Activated CD4-positive, alpha-beta T cell treated with anti-CD3 and anti-CD28 coated beads for 24 hours (primary cell): ENCODE measurements at regions not wholly inside any gene's neighbourhood (a gene's known extent, or its start where the extent isn't known, plus 50 kb on each side); places are given as distances from the start of the nearest gene placed in this dataset.

Experiments
- DNase-seq, 2 donors: peaks; one replicate each; pipeline ENCODE4 v3.0.0-alpha.2; 2020; ENCODE audit warnings: low read depth in 2 of 2

DNA sequence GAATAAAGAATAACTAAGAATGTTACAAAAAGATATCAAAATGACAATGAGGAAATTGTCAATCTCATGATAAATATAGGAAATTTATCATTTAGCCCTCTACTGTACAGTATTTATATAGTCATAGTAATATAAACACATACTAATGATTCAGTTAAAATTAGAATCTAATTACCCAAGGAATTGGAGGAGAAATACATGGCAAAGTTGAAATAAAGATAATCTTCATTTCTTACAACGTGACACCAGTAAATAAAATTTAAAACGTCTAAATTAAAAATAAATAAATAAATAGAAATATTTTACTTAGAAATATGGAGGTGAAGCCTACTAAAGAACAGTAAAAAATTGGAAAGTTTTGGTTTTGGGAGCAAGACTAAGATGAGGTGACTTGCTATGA lies 2163.1 kb upstream of the PCDH20 start:
- DNase-seq, result no peak

DNA sequence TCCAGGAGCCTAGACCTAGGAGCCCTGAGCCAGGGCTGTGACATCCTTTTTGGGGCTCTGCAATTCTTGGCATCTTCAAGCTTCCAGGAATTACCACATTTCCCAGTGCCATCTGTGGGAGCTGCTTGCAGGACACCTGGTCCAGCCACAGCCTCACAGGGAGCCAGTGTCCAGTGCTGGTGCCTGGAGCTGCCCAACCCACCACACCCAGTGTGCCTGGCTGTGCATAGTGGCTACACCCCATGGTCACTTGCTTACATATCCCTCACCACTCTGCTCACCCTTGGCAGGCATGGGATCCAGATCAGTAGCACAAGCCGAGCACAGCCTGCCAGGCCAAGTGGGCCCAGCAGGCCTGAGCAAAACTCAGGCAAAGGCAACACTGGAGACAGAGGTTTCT lies 2151.4 kb upstream of the PCDH20 start:
- no peak for DNase-seq

DNA sequence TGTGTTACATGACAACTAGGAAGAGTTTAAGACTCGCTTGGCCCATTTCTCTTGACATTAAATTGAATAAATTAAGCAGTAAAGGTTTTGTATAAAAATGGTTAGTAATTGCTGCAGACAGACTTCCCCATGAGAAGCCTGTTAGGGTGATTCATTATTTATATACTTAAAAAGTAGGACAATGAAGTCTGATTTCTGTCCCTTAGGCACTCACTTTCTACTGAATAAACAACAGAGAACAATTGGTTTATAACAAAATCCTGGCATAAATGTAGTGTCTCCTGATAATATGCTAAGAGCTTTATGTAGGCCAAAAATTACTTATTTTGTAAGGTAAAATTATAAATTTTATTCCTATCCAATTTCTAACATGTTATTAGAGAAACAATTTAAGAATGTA lies 2138.5 kb upstream of the PCDH20 start:
- no peak for DNase-seq

DNA sequence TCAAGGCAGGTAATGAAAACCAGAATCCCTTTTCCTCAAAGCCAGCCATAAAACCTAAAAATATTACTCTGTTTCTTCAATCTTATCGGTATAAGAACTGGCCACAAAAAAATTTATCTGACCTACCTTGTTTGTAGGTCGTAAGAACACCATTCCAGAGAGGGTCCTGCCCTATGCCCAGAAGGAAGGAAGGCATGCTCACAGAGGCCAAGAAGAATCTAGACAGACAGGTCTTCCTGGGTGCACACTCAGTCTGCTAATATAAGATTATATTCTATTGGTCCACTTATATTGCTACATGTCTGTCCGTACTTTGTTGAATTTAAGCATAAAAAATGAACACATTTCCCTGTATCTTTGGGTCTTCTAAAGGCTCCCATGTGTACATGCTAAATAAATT lies 2136.1 kb upstream of the PCDH20 start:
- no peak for DNase-seq

DNA sequence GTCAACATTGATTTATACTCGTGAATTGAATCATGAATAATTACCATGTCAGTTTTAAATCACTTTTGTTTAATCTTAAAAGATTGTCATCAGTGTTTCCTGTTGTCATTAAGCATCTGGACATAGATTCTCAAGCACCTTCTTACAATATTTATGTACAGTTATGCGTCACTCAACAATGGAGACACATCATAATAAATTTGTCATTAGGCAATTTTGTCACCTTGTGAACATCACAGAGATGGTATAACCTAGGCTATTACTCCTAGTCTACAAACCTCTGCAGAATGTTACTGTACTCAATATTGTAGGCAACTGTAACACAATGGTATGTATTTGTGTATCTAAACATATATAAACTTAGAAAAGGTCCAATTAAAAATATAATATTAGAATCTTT lies 2130.9 kb upstream of the PCDH20 start:
- DNase-seq, result no peak

DNA sequence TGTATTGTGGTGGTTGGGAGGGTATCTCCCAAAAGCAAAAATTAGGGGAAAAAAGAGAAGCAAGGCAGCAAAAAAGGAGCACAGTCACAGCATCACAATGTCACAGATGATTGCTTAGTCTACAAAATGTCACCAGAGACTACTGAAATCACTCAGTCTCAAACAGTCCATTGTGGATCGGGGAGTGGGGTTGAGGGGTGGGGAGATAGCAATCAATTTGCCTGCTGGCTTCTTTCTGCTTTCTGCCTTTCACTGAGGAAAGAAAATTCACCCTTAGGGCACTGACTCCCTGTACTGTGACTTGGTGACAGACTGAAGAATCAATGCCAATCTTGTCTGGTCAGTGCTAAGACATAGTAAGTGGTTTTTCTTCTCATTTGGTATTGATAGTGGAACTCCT lies 2127.1 kb upstream of the PCDH20 start:
- no peak for DNase-seq

DNA sequence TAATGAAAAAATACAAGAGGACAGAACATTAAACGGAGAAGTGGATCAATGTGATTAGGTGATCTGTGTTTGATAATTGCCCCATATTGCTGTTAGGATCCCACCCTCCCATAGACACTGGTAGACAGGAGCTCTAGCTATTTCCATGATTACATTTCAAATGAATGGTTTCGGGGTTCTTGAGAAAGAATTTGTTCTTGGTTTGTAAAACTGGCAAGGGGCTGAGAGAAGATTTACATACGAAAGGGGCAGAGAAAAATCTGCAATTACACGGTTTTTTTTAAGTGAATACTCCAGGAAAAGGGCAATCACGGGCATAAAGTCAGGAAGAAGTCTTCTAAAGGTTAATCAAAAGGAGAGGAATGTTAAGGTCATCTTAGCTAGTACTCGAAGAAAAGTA lies 2125.7 kb upstream of the PCDH20 start:
- DNase-seq, result no peak

DNA sequence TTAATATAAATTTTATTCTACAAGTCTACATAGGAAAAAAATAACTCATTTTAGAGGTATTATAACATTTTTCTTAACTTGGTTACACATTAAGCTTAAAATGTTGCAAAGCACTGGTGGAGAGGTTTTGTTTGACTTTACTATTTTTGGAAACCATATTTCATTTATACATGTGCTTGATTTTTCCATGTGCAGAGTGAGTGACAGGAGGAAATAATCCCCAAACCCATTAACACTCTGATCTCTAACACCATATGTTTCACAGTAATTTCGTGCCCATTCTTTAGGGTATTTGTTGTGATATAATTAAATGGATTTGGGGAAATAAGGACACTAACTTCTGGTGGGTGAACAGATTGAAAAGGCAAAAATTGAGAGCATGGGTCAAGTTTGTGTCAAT lies 2124.4 kb upstream of the PCDH20 start:
- no peak for DNase-seq

DNA sequence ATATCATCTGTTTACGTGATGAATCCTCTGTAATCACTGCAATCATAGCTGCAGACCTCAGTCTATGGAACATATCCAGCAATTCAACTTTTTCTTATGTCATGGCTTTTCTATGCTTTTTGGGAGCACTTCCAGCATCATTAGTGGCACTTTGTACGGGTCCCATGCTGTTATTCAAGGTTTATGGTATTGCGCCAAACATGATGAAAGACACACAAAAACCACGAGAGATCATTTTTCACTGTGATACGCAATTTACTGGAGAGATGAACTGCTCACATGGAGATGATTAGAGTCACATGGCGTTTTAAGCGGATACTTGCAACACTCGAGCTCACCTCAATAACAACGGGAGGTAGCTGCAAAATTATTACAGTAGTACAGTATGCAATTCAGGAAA lies 2101.7 kb upstream of the PCDH20 start:
- DNase-seq, result no peak

DNA sequence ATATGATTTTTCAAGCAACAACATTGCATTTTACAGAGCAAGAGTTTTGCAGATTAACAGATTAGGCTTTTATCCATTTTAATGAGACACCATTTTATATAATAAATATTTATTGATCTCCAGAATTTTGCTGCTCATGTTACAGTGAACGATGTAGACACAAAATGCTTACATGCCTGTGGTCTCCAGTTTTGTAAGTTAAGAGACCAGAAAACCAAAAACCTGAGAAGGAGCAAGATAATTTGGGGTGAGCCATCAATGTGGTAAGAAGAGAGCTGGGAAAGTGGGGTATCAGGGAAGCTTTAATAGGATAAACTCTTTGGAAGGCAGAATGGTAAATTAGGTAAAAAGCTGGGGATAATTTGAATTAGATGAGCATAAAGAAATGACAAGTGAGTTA lies 2100.5 kb upstream of the PCDH20 start:
- no peak for DNase-seq

DNA sequence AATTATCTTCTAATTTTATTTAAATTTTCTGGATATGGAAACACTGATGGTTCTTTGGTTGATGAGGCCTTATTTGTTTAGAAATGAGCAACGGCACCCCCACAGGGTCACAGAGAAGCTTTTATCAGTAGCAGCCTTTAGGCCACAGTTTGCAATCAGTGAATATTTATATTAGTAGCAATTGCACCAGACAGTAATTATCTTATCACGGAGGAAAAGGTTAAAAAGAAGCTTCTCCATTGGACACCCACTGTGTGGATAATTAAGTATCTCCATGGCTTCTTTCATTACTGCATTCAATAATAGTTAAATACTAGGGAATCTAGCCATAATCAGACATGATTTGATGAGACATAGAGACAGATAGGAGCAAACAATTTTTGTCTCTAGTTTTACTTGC lies 2099.2 kb upstream of the PCDH20 start:
- no peak for DNase-seq

DNA sequence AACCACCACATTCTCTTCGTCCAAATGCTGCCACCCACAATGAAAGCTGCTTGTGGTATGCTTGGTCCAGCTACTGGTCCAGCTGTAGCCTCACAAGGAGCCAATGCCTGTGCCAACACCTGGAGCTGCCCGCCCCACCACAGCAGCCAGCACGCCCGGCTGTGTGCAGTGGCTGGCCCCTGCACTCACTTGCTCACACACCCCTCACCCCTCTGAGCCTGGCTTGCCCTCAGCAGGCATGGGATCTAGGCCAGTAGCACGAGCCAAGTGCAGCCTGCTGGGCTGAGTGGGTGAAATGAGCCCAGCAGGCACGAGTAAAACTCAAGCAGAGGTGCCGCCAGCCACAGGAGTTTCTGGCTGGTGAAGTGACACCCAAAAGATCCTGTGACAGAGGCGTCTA lies 2096.4 kb upstream of the PCDH20 start:
- no peak for DNase-seq

DNA sequence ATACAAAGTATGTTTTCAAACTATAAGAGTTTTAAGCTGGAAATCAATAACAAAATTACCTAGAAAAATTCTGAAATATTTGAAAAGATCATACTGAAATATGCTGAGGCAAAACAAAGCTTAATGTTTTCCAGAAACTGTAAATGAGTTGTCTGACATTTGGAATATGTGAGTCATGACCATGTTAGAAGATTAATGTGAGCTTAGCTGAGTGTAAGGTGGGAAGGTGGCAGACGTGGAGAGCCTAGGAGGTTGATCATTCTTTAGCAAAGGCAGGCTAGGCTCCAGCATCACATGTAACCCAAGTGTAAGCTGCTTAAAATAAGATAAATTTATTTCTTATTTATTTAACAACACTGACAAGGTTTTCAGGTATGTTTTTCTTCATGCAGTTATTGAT lies 2086.1 kb upstream of the PCDH20 start:
- DNase-seq, result no peak

DNA sequence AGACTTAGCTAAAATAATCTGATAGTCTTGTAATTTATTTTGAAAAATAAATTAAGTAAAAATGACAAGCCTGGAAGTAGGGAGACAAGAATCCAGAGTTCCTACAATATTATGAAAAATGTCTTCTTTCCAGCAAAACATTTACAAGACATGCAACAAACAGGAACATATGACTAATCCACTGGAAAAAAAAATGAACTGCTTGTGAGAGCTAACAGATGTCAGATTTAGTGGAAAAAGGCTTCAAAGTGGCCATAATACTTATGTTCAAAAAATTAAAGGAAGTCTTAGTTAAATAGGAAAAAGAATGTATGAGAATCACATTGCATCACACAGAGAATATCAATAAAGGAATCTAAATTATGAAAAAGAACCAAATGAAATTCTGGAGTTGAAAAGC lies 2082.0 kb upstream of the PCDH20 start:
- DNase-seq, result no peak

DNA sequence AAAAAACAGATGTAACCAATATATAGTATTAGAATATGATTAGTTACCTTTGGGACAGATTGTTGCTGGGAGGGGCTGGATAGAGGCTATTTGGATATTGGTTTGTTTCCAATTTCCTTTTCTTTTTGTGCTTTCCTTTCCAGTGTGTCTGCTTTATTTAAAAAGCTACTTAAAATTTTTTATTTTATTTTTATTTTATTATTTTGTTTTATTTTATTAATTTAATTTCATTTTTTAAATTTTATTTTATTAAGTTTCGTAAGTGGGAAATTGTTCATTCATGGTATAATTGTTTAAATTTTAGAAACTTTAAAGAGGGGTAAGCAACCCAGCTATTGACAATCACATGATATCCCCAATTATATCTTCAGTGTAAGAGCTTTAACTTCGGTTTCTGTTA lies 2077.0 kb upstream of the PCDH20 start:
- no peak for DNase-seq

DNA sequence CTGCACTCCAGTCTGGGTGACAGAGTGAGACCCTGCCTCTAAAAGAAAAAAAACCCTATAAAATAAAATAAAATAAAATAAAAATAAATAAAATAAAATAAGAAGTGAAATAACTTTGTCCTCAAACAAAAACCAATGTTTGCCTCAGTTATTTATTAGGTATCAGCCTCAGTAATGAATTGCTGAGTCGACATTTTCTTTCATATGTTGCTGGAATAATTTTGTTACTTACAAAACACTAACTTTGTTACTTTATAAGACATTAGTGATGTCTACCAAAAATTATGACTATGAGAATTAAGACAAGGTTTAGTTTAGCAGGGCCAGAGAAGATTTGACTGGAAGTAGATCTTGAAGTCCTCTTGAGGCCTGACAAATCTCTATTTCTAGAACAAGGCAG lies 2074.5 kb upstream of the PCDH20 start:
- no peak for DNase-seq

DNA sequence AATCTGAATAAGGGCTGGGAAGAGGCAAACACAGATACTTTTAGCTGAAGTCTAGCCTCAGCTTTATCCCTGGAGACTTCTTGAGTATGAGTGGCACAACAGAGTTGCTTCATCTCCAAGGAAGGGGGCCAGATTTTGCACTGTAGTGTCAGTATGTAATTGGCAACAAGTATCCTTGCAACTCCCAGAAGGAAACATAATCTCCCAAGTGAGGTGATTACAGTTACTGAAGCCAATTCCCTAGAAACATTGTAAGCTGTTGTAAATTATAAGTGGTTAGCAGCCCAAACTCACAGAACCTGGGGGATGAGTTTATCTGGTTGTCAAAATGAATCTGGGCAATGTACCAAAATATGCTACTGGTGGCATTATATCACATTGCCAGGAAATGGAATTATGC lies 2065.7 kb upstream of the PCDH20 start:
- DNase-seq, result no peak

DNA sequence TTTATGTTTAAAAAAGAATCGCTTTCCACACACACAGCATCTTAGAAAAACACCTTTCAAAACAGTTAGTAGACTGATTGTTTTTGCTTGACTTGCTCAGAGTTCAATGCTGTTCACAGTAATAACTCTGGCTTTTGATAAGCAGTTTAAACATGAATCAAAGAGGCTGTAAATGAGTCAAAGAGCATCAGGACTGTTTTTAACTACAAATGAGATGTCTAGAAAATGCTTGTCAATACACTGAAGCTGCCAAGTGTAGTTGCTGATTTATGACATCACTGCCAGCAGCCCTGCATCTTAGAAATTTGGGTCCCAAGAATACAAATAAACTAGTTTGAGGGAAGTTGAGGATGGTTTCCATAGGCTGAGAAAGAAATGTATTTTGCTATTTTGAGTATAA lies 2057.1 kb upstream of the PCDH20 start:
- DNase-seq, result no peak

DNA sequence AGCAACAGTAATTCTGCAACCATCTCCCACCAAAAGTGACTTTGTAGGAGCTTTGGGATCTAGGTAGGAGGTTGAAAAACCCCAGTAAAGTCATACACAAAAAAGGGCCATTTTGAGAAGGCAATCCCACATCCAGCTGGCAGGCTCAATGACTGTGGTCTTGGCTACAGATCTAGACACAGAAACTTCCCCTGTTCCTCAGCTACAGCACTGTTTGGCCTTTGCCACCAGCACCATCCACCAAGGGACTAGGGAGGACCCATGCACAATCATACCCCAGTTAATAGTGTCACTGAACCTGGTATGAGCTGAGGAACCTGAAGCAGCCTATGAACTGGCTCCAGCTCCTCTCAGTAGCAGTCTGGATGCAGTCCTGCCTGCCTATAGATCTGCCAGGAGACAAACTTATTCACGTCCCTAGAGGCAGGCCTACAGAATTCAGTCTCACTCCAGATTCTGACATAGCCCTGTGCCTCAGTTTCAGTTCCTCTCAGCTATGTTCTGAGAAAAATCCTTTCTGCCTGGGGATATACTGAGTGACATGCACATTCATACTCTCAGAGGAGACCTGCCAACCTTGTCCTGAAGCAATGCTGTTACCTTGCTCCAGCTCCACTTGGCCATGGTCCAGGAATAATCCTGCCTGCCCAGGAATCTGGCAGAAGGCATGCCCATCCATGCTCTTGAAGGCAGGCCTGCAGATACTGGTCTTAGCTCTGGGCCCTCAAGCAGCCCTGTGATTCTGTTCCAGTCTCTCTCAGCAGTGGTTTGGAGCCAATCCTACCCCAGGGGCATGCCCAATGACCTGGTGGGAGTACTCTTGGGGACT lies 2048.3 kb upstream of the PCDH20 start:
- no peak for DNase-seq

DNA sequence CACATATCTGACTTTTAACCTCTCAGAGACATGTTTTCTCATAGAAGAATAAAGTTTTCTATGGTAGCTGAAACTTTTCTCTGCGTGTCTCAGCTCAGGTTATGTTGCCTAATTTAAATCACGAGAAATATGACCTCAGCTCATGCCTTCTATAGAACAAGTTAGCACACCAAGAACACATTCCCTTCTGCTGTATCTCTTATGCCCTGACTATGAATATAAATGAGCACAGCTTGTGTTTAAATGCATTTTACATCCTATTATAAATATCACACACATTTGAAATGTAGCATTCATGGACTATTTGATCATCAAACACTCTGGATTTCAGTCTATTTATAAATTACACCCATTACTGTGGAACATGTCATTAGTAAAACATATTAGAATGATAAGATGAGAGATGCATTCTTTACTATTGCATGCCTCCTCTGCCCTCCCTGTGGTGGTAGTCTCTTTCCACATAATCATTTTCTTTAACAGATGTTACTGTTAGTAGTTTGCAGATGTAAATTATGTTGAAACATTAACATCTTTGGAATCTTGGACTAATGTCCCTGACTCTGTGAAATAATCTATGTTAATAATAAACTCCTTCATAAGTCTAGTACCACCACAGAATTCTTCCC lies 2044.9 kb upstream of the PCDH20 start:
- DNase-seq, result no peak

DNA sequence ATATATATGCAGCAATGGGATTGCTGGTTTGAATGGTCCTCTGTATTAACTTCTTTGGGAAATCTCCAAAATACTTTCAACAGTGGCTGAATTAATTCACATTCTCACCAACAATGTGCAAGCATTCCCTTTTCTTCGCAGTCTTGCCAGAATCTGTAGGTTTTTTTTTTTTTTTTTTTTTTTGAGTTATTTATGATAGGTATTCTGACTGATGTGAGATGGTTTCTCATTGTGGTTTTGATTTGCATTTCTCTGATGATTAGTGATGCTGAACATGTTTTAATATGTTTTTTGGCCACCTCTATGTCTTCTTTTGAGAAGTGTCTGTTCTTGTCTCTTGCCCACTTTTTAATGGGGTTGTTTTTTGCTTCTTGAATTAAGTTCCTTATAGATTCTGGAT lies 2041.5 kb upstream of the PCDH20 start:
- DNase-seq, result no peak

DNA sequence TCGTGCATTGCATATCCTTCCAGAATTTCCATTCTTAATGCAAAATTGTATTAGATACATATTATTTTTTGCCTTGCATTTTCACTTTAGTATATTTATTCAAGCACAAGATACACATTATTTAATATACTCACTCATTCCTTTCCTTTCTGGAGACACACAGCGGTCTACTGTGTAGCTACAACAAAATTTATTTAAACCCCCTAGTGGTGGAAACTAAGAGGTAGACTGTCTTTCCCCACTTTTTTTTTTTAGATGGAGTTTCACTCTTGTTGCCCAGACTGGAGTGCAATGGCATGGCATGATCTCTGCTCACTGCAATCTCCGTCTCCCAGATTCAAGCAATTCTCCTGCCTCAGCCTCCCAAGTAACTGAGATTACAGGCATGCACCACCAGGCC lies 2040.3 kb upstream of the PCDH20 start:
- no peak for DNase-seq

DNA sequence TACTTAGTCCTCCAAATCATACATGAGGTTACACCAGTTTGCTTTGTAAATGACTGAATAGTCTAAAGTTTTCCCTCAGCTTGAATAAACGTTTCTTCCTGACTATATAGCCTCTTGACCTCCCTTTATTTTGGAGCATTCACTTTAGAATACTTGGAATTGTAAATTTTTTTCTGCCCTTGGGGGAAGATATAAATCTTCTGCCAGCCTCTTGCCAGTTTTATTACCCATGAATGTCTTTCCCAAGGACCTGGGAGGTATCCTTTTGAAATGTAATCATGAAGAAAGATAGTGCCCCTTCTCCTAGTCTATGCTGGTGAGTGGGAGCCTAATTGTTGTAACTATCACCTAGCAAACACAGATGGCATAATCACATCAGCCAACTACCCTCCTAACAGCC lies 2033.9 kb upstream of the PCDH20 start:
- DNase-seq, result no peak

DNA sequence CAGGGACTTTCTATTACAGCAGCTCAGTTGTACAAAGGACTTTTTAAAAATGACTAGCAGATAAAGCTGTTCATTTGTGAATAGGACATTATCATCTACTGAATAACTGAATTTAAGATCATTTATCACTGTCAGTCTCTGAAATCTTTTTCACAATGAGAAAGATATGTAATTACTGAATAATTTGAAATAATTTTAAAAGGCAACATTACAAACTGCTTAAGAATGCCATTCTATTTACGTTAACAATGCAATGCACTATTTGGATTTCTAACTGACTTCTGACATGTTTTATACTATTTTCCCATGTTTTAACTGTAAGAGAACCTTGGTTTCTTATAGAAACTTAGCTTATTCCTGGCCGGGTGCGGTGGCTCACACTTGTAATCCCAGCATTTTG lies 2033.0 kb upstream of the PCDH20 start:
- DNase-seq, result no peak
